Duodenal mucosa (tissue), 2 donors: ENCODE measurements at regions not wholly inside any gene's neighbourhood (a gene's known extent, or its start where the extent isn't known, plus 50 kb on each side); places are given as distances from the start of the nearest gene placed in this dataset.

Source experiments
- H3K27ac ChIP-seq: one replicate; pipeline ENCODE4 v1.7.0; 2013; ENCODE audit warnings: low read depth, low read length
- H3K27me3 ChIP-seq, 2 donors: one replicate each; pipeline ENCODE4 v1.7.0; 2013; ENCODE audit warnings: low read length in 2 of 2, control low read depth in 1 of 2; ENCODE audit not compliant: insufficient read depth in 2 of 2, control insufficient read depth in 1 of 2
- H3K36me3 ChIP-seq, 2 donors: one replicate each; pipeline ENCODE4 v1.7.0; 2013; ENCODE audit warnings: low read length in 2 of 2, control low read depth in 1 of 2; ENCODE audit not compliant: insufficient read depth in 2 of 2, control insufficient read depth in 1 of 2
- H3K4me1 ChIP-seq, 2 donors: one replicate each; pipeline ENCODE4 v1.7.0; 2013; ENCODE audit warnings: low read length in 2 of 2, control low read depth in 1 of 2; ENCODE audit not compliant: insufficient read depth in 2 of 2, control insufficient read depth in 1 of 2
- H3K4me3 ChIP-seq, 2 donors: one replicate each; pipeline ENCODE4 v1.7.0; 2013; ENCODE audit warnings: low read length in 2 of 2, low read depth in 1 of 2
- H3K9ac ChIP-seq, 2 donors: one replicate each; pipeline ENCODE4 v1.7.0; 2013; ENCODE audit warnings: low read length in 2 of 2, low read depth in 1 of 2
- H3K9me3 ChIP-seq, 2 donors: one replicate each; pipeline ENCODE4 v1.7.0; 2013; ENCODE audit warnings: low read length in 2 of 2, control low read depth in 1 of 2; ENCODE audit not compliant: control insufficient read depth in 1 of 2

GRCh38 chr18:10265560-10266333 lies 188.7 kb upstream of the APCDD1 start:
- no peak overlapping the region for H3K27ac ChIP-seq
- H3K9ac ChIP-seq: no peak overlapping the region
- H3K36me3 ChIP-seq: no peaks in the 10 kb centered on the region
- H3K4me3 ChIP-seq: no peak overlapping the region
- peaks cover 8 to 19% of the 10 kb centered on the region in 2 donors for H3K4me1 ChIP-seq
- H3K27me3 ChIP-seq: no peaks in the 10 kb centered on the region
- H3K9me3 ChIP-seq: no peaks in the 10 kb centered on the region

GRCh38 chr18:10266334-10266590 lies 188.2 kb upstream of the APCDD1 start:
- H3K27ac ChIP-seq: no peak overlapping the region
- no peaks in the 10 kb centered on the region for H3K36me3 ChIP-seq
- H3K27me3 ChIP-seq: no peaks in the 10 kb centered on the region
- H3K9me3 ChIP-seq: no peaks in the 10 kb centered on the region
- H3K4me3 ChIP-seq: no peak overlapping the region
- peaks cover 8 to 19% of the 10 kb centered on the region in 2 donors for H3K4me1 ChIP-seq
- H3K9ac ChIP-seq: no peak overlapping the region

- Histone ChIP-seq H3K4me3 (no peak overlapping the region), H3K36me3 (no peaks in the 10 kb centered on the region), H3K4me1 (peaks cover 8 to 19% of the 10 kb centered on the region in 2 donors), H3K9ac (no peak overlapping the region), H3K9me3 (no peaks in the 10 kb centered on the region), H3K27ac (no peak overlapping the region), H3K27me3 (no peaks in the 10 kb centered on the region)
These were observed 185.2 kb upstream of the APCDD1 start for GRCh38 chr18:10269261-10269660.

- no peaks in the 10 kb centered on the region for H3K36me3 ChIP-seq
- H3K27me3 ChIP-seq: no peaks in the 10 kb centered on the region
- no peak overlapping the region for H3K9ac ChIP-seq
- peaks cover 8 to 19% of the 10 kb centered on the region in 2 donors for H3K4me1 ChIP-seq
- no peak overlapping the region for H3K27ac ChIP-seq
- H3K9me3 ChIP-seq: no peaks in the 10 kb centered on the region
- no peak overlapping the region for H3K4me3 ChIP-seq
These were observed 184.3 kb upstream of the APCDD1 start for GRCh38 chr18:10270151-10270571.

- no peaks in the 10 kb centered on the region for H3K9me3 ChIP-seq
- H3K4me1 ChIP-seq: peaks cover 8 to 19% of the 10 kb centered on the region in 2 donors
- H3K36me3 ChIP-seq: no peaks in the 10 kb centered on the region
- H3K4me3 ChIP-seq: no peak overlapping the region
- H3K9ac ChIP-seq: no peak overlapping the region
- no peak overlapping the region for H3K27ac ChIP-seq
- H3K27me3 ChIP-seq: no peaks in the 10 kb centered on the region
These were observed 183.0 kb upstream of the APCDD1 start for GRCh38 chr18:10271481-10271880.

- no peaks in the 10 kb centered on the region for H3K36me3 ChIP-seq
- no peaks in the 10 kb centered on the region for H3K27me3 ChIP-seq
- H3K4me3 ChIP-seq: no peak overlapping the region
- peaks cover 8 to 13% of the 10 kb centered on the region in 2 donors for H3K4me1 ChIP-seq
- no peaks in the 10 kb centered on the region for H3K9me3 ChIP-seq
- H3K27ac ChIP-seq: no peak overlapping the region
- no peak overlapping the region for H3K9ac ChIP-seq
These were observed 180.1 kb upstream of the APCDD1 start for GRCh38 chr18:10274301-10274700.

GRCh38 chr18:10275486-10275885 lies 178.9 kb upstream of the APCDD1 start:
- Histone ChIP-seq H3K4me3 (no peak overlapping the region), H3K9me3 (no peaks in the 10 kb centered on the region), H3K27me3 (no peaks in the 10 kb centered on the region), H3K27ac (no peak overlapping the region), H3K4me1 (peaks cover under 1 to 2% of the 10 kb centered on the region in 2 donors), H3K36me3 (no peaks in the 10 kb centered on the region), H3K9ac (no peak overlapping the region)

- no peaks in the 10 kb centered on the region for H3K9me3 ChIP-seq
- H3K4me1 ChIP-seq: no peaks in the 10 kb centered on the region
- no peaks in the 10 kb centered on the region for H3K36me3 ChIP-seq
- H3K4me3 ChIP-seq: no peak overlapping the region
- no peak overlapping the region for H3K27ac ChIP-seq
- H3K9ac ChIP-seq: no peak overlapping the region
- H3K27me3 ChIP-seq: no peaks in the 10 kb centered on the region
These were observed 176.2 kb upstream of the APCDD1 start for GRCh38 chr18:10278265-10278664.

- no peaks in the 10 kb centered on the region for H3K36me3 ChIP-seq
- no peaks in the 10 kb centered on the region for H3K27me3 ChIP-seq
- H3K27ac ChIP-seq: no peak overlapping the region
- H3K4me1 ChIP-seq: no peaks in the 10 kb centered on the region
- H3K4me3 ChIP-seq: no peak overlapping the region
- no peak overlapping the region for H3K9ac ChIP-seq
- H3K9me3 ChIP-seq: no peaks in the 10 kb centered on the region
These were observed 175.0 kb upstream of the APCDD1 start for GRCh38 chr18:10279471-10279870.

- Histone ChIP-seq H3K27ac (no peak overlapping the region), H3K36me3 (no peaks in the 10 kb centered on the region), H3K27me3 (no peaks in the 10 kb centered on the region), H3K4me3 (no peak overlapping the region), H3K9ac (no peak overlapping the region), H3K4me1 (peaks cover 3 to 4% of the 10 kb centered on the region in 2 donors), H3K9me3 (no peaks in the 10 kb centered on the region)
These were observed 174.4 kb upstream of the APCDD1 start for GRCh38 chr18:10279905-10280644.
